ENCODE measurements at regions not wholly inside any gene's neighbourhood (a gene's known extent, or its start where the extent isn't known, plus 50 kb on each side); places are given as distances from the start of the nearest gene placed in this dataset.

DNA sequence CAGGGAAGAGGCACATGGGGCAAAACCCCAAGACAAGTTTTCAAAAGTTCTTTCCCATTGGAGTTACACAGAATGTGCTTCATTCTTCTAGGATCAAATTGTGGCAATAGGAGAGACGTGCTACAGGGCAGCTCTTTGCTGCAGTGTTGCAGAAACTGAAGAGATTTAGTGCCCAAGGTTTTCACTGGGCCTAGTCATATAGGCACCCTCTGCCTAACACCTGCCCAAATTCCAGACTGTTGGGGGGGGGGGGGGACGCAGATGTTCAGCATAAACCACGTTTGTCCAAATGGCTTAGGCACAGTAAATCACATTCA is 346.8 kb upstream of the ZNF717 start:
- TF ChIP-seq ZBTB34 (CRISPR knock-in tag; IDR thresholded peaks at IDR 0.05), result no peak
- no peak for TF ChIP-seq REST (IDR thresholded peaks at IDR 0.05; ENCODE audit: borderline replicate concordance)
- no peak for TF ChIP-seq REST (CRISPR knock-in tag; IDR thresholded peaks at IDR 0.05; ENCODE audit: low read depth)
- no peak for TF ChIP-seq MAZ (CRISPR knock-in tag; conservative IDR thresholded peaks at IDR 0.05 in 1 of 2, IDR thresholded peaks at IDR 0.05 in 1 of 2)
- TF ChIP-seq JUND (IDR thresholded peaks at IDR 0.05; ENCODE audit: borderline replicate concordance, low read depth, low read length), result no peak
- TF ChIP-seq JUND (tag; IDR thresholded peaks at IDR 0.05; ENCODE audit: borderline replicate concordance, low read depth, low read length), result no peak
- no peak for TF ChIP-seq POLR2AphosphoS5 (IDR thresholded peaks at IDR 0.05; ENCODE audit: control insufficient read depth, insufficient read depth, low read depth, low read length)
- no peak for TF ChIP-seq ZNF224 (CRISPR knock-in tag; IDR thresholded peaks at IDR 0.05)
- no peak for TF ChIP-seq SMAD3 (CRISPR knock-in tag; conservative IDR thresholded peaks at IDR 0.05)
- no peak for TF ChIP-seq ZNF707 (CRISPR knock-in tag; conservative IDR thresholded peaks at IDR 0.05)

Data from K562 (cell line).